ENCODE measurements at regions not wholly inside any gene's neighbourhood (a gene's known extent, or its start where the extent isn't known, plus 50 kb on each side); places are given as distances from the start of the nearest gene placed in this dataset.

- TF ChIP-seq CTCF (IDR thresholded peaks at IDR 0.05; ENCODE audit: borderline replicate concordance, insufficient read depth, low read depth, low read length) = no peak
Observed at GRCh38 chr3:105199217-105199616, 167.5 kb upstream of the ALCAM start.

GRCh38 chr3:105210141-105210540 lies 156.6 kb upstream of the ALCAM start:
- TF ChIP-seq CTCF (IDR thresholded peaks at IDR 0.05; ENCODE audit: borderline replicate concordance, insufficient read depth, low read depth, low read length) = no peak
- H3K4me3 ChIP-seq (ENCODE audit: low read depth, low read length) = no peak overlapping the region

More at GRCh38 chr3:105199217-105199616, 167.5 kb upstream of the ALCAM start:
- H3K4me3 ChIP-seq (ENCODE audit: low read depth, low read length) = no peak overlapping the region

GRCh38 chr3:105214590-105214989 lies 152.1 kb upstream of the ALCAM start:
- no peak for TF ChIP-seq CTCF (IDR thresholded peaks at IDR 0.05; ENCODE audit: borderline replicate concordance, insufficient read depth, low read depth, low read length)
- H3K4me3 ChIP-seq (ENCODE audit: low read depth, low read length) = no peak overlapping the region

GRCh38 chr3:105222568-105223093 lies 144.1 kb upstream of the ALCAM start:
- TF ChIP-seq CTCF (IDR thresholded peaks at IDR 0.05; ENCODE audit: borderline replicate concordance, insufficient read depth, low read depth, low read length) = no peak
- no peak overlapping the region for H3K4me3 ChIP-seq (ENCODE audit: low read depth, low read length)

GRCh38 chr3:105223815-105224214 lies 142.9 kb upstream of the ALCAM start:
- no peak for TF ChIP-seq CTCF (IDR thresholded peaks at IDR 0.05; ENCODE audit: borderline replicate concordance, insufficient read depth, low read depth, low read length)

GRCh38 chr3:105228696-105229095 lies 138.0 kb upstream of the ALCAM start:
- TF ChIP-seq CTCF (IDR thresholded peaks at IDR 0.05; ENCODE audit: borderline replicate concordance, insufficient read depth, low read depth, low read length) = no peak
- no peak overlapping the region for H3K4me3 ChIP-seq (ENCODE audit: low read depth, low read length)

More at GRCh38 chr3:105223815-105224214, 142.9 kb upstream of the ALCAM start:
- no peak overlapping the region for H3K4me3 ChIP-seq (ENCODE audit: low read depth, low read length)

- TF ChIP-seq CTCF (IDR thresholded peaks at IDR 0.05; ENCODE audit: borderline replicate concordance, insufficient read depth, low read depth, low read length) = no peak
- H3K4me3 ChIP-seq (ENCODE audit: low read depth, low read length) = no peak overlapping the region
Observed at GRCh38 chr3:105232553-105232952, 134.2 kb upstream of the ALCAM start.
